ENCODE measurements at regions not wholly inside any gene's neighbourhood (a gene's known extent, or its start where the extent isn't known, plus 50 kb on each side); places are given as distances from the start of the nearest gene placed in this dataset.
A peak's percentile ranks its signal among the peaks of the same experiment; 100 is the strongest.
"Not testable (repeated sequence)": the region's sequence is repeated elsewhere in the genome, so short reads cannot be mapped to it uniquely, and the experiment has no call there.

- Histone ChIP-seq H3K9me3 (ENCODE audit: control insufficient read depth in 5 of 5, low read length in 5 of 5) (peaks cover 0 to 2% (median 0%) of the 10 kb centered on the region in 5 donors), H3K9ac (ENCODE audit: low read length in 5 of 5) (no peak overlapping the region), H3K4me3 (ENCODE audit: low read depth in 1 of 5, low read length in 5 of 5) (no peak overlapping the region), H3K27me3 (ENCODE audit: control insufficient read depth in 5 of 5, insufficient read depth in 4 of 5, low read length in 5 of 5) (no peaks in the 10 kb centered on the region), H3K4me1 (ENCODE audit: control insufficient read depth in 5 of 5, insufficient read depth in 5 of 5, low read length in 5 of 5) (no peaks in the 10 kb centered on the region), H3K27ac (ENCODE audit: low read depth, low read length) (no peak overlapping the region), H3K36me3 (ENCODE audit: control insufficient read depth in 5 of 5, insufficient read depth in 5 of 5, low read length in 5 of 5) (no peaks in the 10 kb centered on the region)
These were observed 138.0 kb upstream of the ZNF366 start for GRCh38 chr5:72645064-72645846.

- Histone ChIP-seq H3K4me1 (ENCODE audit: control insufficient read depth in 5 of 5, insufficient read depth in 5 of 5, low read length in 5 of 5) (no peaks in the 10 kb centered on the region), H3K27me3 (ENCODE audit: control insufficient read depth in 5 of 5, insufficient read depth in 4 of 5, low read length in 5 of 5) (no peaks in the 10 kb centered on the region), H3K9ac (ENCODE audit: low read length in 5 of 5) (no peak overlapping the region), H3K4me3 (ENCODE audit: low read depth in 1 of 5, low read length in 5 of 5) (no peak overlapping the region), H3K9me3 (ENCODE audit: control insufficient read depth in 5 of 5, low read length in 5 of 5) (peaks cover 0 to 2% (median 0%) of the 10 kb centered on the region in 5 donors), H3K27ac (ENCODE audit: low read depth, low read length) (no peak overlapping the region), H3K36me3 (ENCODE audit: control insufficient read depth in 5 of 5, insufficient read depth in 5 of 5, low read length in 5 of 5) (no peaks in the 10 kb centered on the region)
These were observed 137.1 kb upstream of the ZNF366 start for GRCh38 chr5:72644296-72644695.

GRCh38 chr5:72641164-72641563, 134.0 kb upstream of the ZNF366 start:
- H3K9me3 ChIP-seq (ENCODE audit: control insufficient read depth in 5 of 5, low read length in 5 of 5): no peaks in the 10 kb centered on the region
- no peak overlapping the region for H3K4me3 ChIP-seq (ENCODE audit: low read depth in 1 of 5, low read length in 5 of 5)
- H3K27ac ChIP-seq (ENCODE audit: low read depth, low read length): no peak overlapping the region
- H3K4me1 ChIP-seq (ENCODE audit: control insufficient read depth in 5 of 5, insufficient read depth in 5 of 5, low read length in 5 of 5): no peaks in the 10 kb centered on the region
- H3K9ac ChIP-seq (ENCODE audit: low read length in 5 of 5): no peak overlapping the region
- H3K36me3 ChIP-seq (ENCODE audit: control insufficient read depth in 5 of 5, insufficient read depth in 5 of 5, low read length in 5 of 5): no peaks in the 10 kb centered on the region
- no peaks in the 10 kb centered on the region for H3K27me3 ChIP-seq (ENCODE audit: control insufficient read depth in 5 of 5, insufficient read depth in 4 of 5, low read length in 5 of 5)

GRCh38 chr5:72637058-72637457, 129.8 kb upstream of the ZNF366 start:
- Histone ChIP-seq H3K36me3 (ENCODE audit: control insufficient read depth in 5 of 5, insufficient read depth in 5 of 5, low read length in 5 of 5) (no peaks in the 10 kb centered on the region), H3K27ac (ENCODE audit: low read depth, low read length) (no peak overlapping the region), H3K4me3 (ENCODE audit: low read depth in 1 of 5, low read length in 5 of 5) (no peak overlapping the region), H3K9ac (ENCODE audit: low read length in 5 of 5) (no peak overlapping the region), H3K4me1 (ENCODE audit: control insufficient read depth in 5 of 5, insufficient read depth in 5 of 5, low read length in 5 of 5) (peaks cover 0 to 21% (median 8%) of the 10 kb centered on the region in 5 donors), H3K27me3 (ENCODE audit: control insufficient read depth in 5 of 5, insufficient read depth in 4 of 5, low read length in 5 of 5) (no peaks in the 10 kb centered on the region), H3K9me3 (ENCODE audit: control insufficient read depth in 5 of 5, low read length in 5 of 5) (no peaks in the 10 kb centered on the region)

- not testable (repeated sequence) for H3K36me3 ChIP-seq (ENCODE audit: control insufficient read depth in 5 of 5, insufficient read depth in 5 of 5, low read length in 5 of 5)
These were observed 129.4 kb upstream of the ZNF366 start for GRCh38 chr5:72636565-72636964.

GRCh38 chr5:72634444-72634843, 127.2 kb upstream of the ZNF366 start:
- no peak overlapping the region for H3K27ac ChIP-seq (ENCODE audit: low read depth, low read length)
- no peak overlapping the region for H3K9ac ChIP-seq (ENCODE audit: low read length in 5 of 5)
- H3K9me3 ChIP-seq (ENCODE audit: control insufficient read depth in 5 of 5, low read length in 5 of 5): no peaks in the 10 kb centered on the region
- H3K36me3 ChIP-seq (ENCODE audit: control insufficient read depth in 5 of 5, insufficient read depth in 5 of 5, low read length in 5 of 5): no peaks in the 10 kb centered on the region
- H3K4me3 ChIP-seq (ENCODE audit: low read depth in 1 of 5, low read length in 5 of 5): no peak overlapping the region
- peaks cover 0 to 28% (median 8%) of the 10 kb centered on the region in 5 donors for H3K4me1 ChIP-seq (ENCODE audit: control insufficient read depth in 5 of 5, insufficient read depth in 5 of 5, low read length in 5 of 5)
- H3K27me3 ChIP-seq (ENCODE audit: control insufficient read depth in 5 of 5, insufficient read depth in 4 of 5, low read length in 5 of 5): no peaks in the 10 kb centered on the region

More at GRCh38 chr5:72636565-72636964, 129.4 kb upstream of the ZNF366 start:
- not testable (repeated sequence) for H3K9ac ChIP-seq (ENCODE audit: low read length in 5 of 5); H3K4me3 ChIP-seq (ENCODE audit: low read depth in 1 of 5, low read length in 5 of 5); H3K27ac ChIP-seq (ENCODE audit: low read depth, low read length); H3K9me3 ChIP-seq (ENCODE audit: control insufficient read depth in 5 of 5, low read length in 5 of 5); H3K27me3 ChIP-seq (ENCODE audit: control insufficient read depth in 5 of 5, insufficient read depth in 4 of 5, low read length in 5 of 5)
- H3K4me1 ChIP-seq (ENCODE audit: control insufficient read depth in 5 of 5, insufficient read depth in 5 of 5, low read length in 5 of 5): peaks cover 0 to 25% (median 8%) of the 10 kb centered on the region in 5 donors

- Histone ChIP-seq H3K4me3 (ENCODE audit: low read depth in 1 of 5, low read length in 5 of 5) (no peak overlapping the region), H3K27ac (ENCODE audit: low read depth, low read length) (no peak overlapping the region), H3K27me3 (ENCODE audit: control insufficient read depth in 5 of 5, insufficient read depth in 4 of 5, low read length in 5 of 5) (no peaks in the 10 kb centered on the region), H3K4me1 (ENCODE audit: control insufficient read depth in 5 of 5, insufficient read depth in 5 of 5, low read length in 5 of 5) (peaks cover 0 to 28% (median 8%) of the 10 kb centered on the region in 5 donors), H3K36me3 (ENCODE audit: control insufficient read depth in 5 of 5, insufficient read depth in 5 of 5, low read length in 5 of 5) (no peaks in the 10 kb centered on the region), H3K9me3 (ENCODE audit: control insufficient read depth in 5 of 5, low read length in 5 of 5) (no peaks in the 10 kb centered on the region), H3K9ac (ENCODE audit: low read length in 5 of 5) (no peak overlapping the region)
These were observed 126.4 kb upstream of the ZNF366 start for GRCh38 chr5:72633649-72634048.

GRCh38 chr5:72633041-72633445, 125.8 kb upstream of the ZNF366 start:
- Histone ChIP-seq H3K27ac (ENCODE audit: low read depth, low read length) (peak overlapping the region; percentile 31), H3K36me3 (ENCODE audit: control insufficient read depth in 5 of 5, insufficient read depth in 5 of 5, low read length in 5 of 5) (no peaks in the 10 kb centered on the region), H3K27me3 (ENCODE audit: control insufficient read depth in 5 of 5, insufficient read depth in 4 of 5, low read length in 5 of 5) (no peaks in the 10 kb centered on the region), H3K9me3 (ENCODE audit: control insufficient read depth in 5 of 5, low read length in 5 of 5) (no peaks in the 10 kb centered on the region), H3K4me3 (ENCODE audit: low read depth in 1 of 5, low read length in 5 of 5) (no peak overlapping the region), H3K9ac (ENCODE audit: low read length in 5 of 5) (peak overlapping the region in 1 of 5 donors; percentile 17), H3K4me1 (ENCODE audit: control insufficient read depth in 5 of 5, insufficient read depth in 5 of 5, low read length in 5 of 5) (peaks cover 0 to 28% (median 8%) of the 10 kb centered on the region in 5 donors)

GRCh38 chr5:72630721-72631120, 123.5 kb upstream of the ZNF366 start:
- Histone ChIP-seq H3K9ac (ENCODE audit: low read length in 5 of 5) (no peak overlapping the region), H3K4me3 (ENCODE audit: low read depth in 1 of 5, low read length in 5 of 5) (no peak overlapping the region), H3K4me1 (ENCODE audit: control insufficient read depth in 5 of 5, insufficient read depth in 5 of 5, low read length in 5 of 5) (peaks cover 0 to 28% (median 8%) of the 10 kb centered on the region in 5 donors), H3K36me3 (ENCODE audit: control insufficient read depth in 5 of 5, insufficient read depth in 5 of 5, low read length in 5 of 5) (no peaks in the 10 kb centered on the region), H3K27me3 (ENCODE audit: control insufficient read depth in 5 of 5, insufficient read depth in 4 of 5, low read length in 5 of 5) (no peaks in the 10 kb centered on the region), H3K27ac (ENCODE audit: low read depth, low read length) (no peak overlapping the region), H3K9me3 (ENCODE audit: control insufficient read depth in 5 of 5, low read length in 5 of 5) (no peaks in the 10 kb centered on the region)

- Histone ChIP-seq H3K36me3 (ENCODE audit: control insufficient read depth in 5 of 5, insufficient read depth in 5 of 5, low read length in 5 of 5) (no peaks in the 10 kb centered on the region), H3K27ac (ENCODE audit: low read depth, low read length) (no peak overlapping the region)
These were observed 122.9 kb upstream of the ZNF366 start for GRCh38 chr5:72630081-72630480.

More at GRCh38 chr5:72630081-72630480, 122.9 kb upstream of the ZNF366 start:
- Histone ChIP-seq H3K4me3 (ENCODE audit: low read depth in 1 of 5, low read length in 5 of 5) (no peak overlapping the region), H3K4me1 (ENCODE audit: control insufficient read depth in 5 of 5, insufficient read depth in 5 of 5, low read length in 5 of 5) (peaks cover 0 to 32% (median 8%) of the 10 kb centered on the region in 5 donors), H3K27me3 (ENCODE audit: control insufficient read depth in 5 of 5, insufficient read depth in 4 of 5, low read length in 5 of 5) (no peaks in the 10 kb centered on the region), H3K9me3 (ENCODE audit: control insufficient read depth in 5 of 5, low read length in 5 of 5) (no peaks in the 10 kb centered on the region), H3K9ac (ENCODE audit: low read length in 5 of 5) (no peak overlapping the region)

All from subcutaneous abdominal adipose tissue (tissue), 5 donors.